ENCODE measurements at regions not wholly inside any gene's neighbourhood (a gene's known extent, or its start where the extent isn't known, plus 50 kb on each side); places are given as distances from the start of the nearest gene placed in this dataset.

DNA sequence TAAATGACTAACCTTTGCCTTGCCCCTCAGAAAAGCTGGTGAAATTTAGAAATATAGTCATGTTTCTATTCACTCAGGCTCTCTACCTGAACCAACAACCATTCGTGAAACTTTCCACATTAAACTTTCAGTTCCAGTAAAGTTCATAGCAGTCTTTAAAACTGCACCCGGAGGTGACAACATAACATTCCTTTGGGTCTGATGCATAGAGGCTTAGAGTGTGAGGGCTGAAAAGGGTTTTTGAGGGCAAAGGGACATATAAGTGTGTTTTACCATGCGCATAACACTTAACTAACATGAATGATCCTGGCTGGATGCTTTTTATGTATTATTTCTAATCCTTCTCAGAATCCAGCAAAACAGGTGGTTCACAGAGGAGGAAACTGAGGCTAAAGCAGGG is 471.7 kb upstream of the MCTP2 start:
- no peak for TF ChIP-seq EZH2 (IDR thresholded peaks at IDR 0.05)
- no peak for TF ChIP-seq POLR2AphosphoS5 (IDR thresholded peaks at IDR 0.05; ENCODE audit: borderline replicate concordance, low read depth, low read length)
- no peak for TF ChIP-seq FOXP2 (optimal IDR thresholded peaks at IDR 0.05; ENCODE audit: control extremely low read depth, extremely low read length, insufficient read depth)

All from SK-N-MC (cell line).